ENCODE measurements at regions not wholly inside any gene's neighbourhood (a gene's known extent, or its start where the extent isn't known, plus 50 kb on each side); places are given as distances from the start of the nearest gene placed in this dataset.

GRCh38 chr10:83612050-83612449 lies 527.3 kb upstream of the GHITM start:
- no peak for TF ChIP-seq CTCF (IDR thresholded peaks at IDR 0.05)
- no peak for TF ChIP-seq EP300 (IDR thresholded peaks at IDR 0.05)
- no peak for TF ChIP-seq POLR2A (IDR thresholded peaks at IDR 0.05)
